OCI-LY7 (cell line): ENCODE measurements at regions not wholly inside any gene's neighbourhood (a gene's known extent, or its start where the extent isn't known, plus 50 kb on each side); places are given as distances from the start of the nearest gene placed in this dataset.

ENCODE experiments used
- BruUV-seq: library from RNA; stranded (reverse); fragments of 400-500 nt; replicated peaks from 2 replicates; lab custom pipeline; 2021; lab: Mats Ljungman, UMichigan
- CTCF ChIA-PET: fragments of 300-600 bp; sonication (Branson Sonifier 250); formaldehyde crosslinking; loops from one replicate; lab custom pipeline; 2022; ENCODE audit warnings: antibody characterized with exemption; ENCODE audit not compliant: unreplicated experiment; lab: Charles Lee
- POLR2A ChIA-PET: fragments of 300-600 bp; sonication (Branson Sonifier 250); formaldehyde crosslinking; loops from one replicate; lab custom pipeline; 2022; ENCODE audit warnings: antibody characterized with exemption; lab: Charles Lee
- DNase-seq: peaks from one replicate; pipeline ENCODE4 v3.0.0-alpha.2; 2015; ENCODE audit warnings: low spot score
- H2AFZ ChIP-seq: fragments of 200-600 bp; sonication (generic), shearing (Covaris generic); 2 replicates; pipeline ENCODE4 v1.6.1; 2014; ENCODE audit warnings: mild to moderate bottlenecking, antibody characterized with exemption, low read length, moderate library complexity
- H3K27ac ChIP-seq: fragments of 200-600 bp; sonication (generic); 2 replicates; pipeline ENCODE4 v1.5.1; 2014; ENCODE audit warnings: mixed run types, low read depth, mild to moderate bottlenecking, moderate library complexity, low read length, inconsistent platforms; ENCODE audit not compliant: poor library complexity, severe bottlenecking
- H3K36me3 ChIP-seq: fragments of 200-600 bp; sonication (generic); 2 replicates; pipeline ENCODE4 v1.6.1; 2014; ENCODE audit warnings: mild to moderate bottlenecking, antibody characterized with exemption, low read length, moderate library complexity, mixed read lengths; ENCODE audit not compliant: insufficient read depth
- H3K4me1 ChIP-seq: fragments of 200-600 bp; sonication (generic); 2 replicates; pipeline ENCODE4 v1.5.1; 2014; ENCODE audit warnings: mild to moderate bottlenecking, low read length; ENCODE audit not compliant: insufficient read depth, poor library complexity, severe bottlenecking
- H3K4me2 ChIP-seq: fragments of 200-600 bp; sonication (generic); 2 replicates; pipeline ENCODE4 v1.6.1; 2014; ENCODE audit warnings: mild to moderate bottlenecking, low read length
- H3K4me3 ChIP-seq: fragments of 200-600 bp; sonication (generic); 2 replicates; pipeline ENCODE4 v1.5.1; 2014; ENCODE audit warnings: mild to moderate bottlenecking, low read depth, low read length; ENCODE audit not compliant: poor library complexity, severe bottlenecking
- H3K79me2 ChIP-seq: fragments of 200-600 bp; sonication (generic); 2 replicates; pipeline ENCODE4 v1.6.1; 2016; ENCODE audit warnings: low read depth, mild to moderate bottlenecking, low read length, moderate library complexity, mixed read lengths; ENCODE audit not compliant: insufficient read depth
- H3K9me2 ChIP-seq: fragments of 200-600 bp; sonication (generic); 2 replicates; pipeline ENCODE4 v1.6.1; 2016; ENCODE audit warnings: mild to moderate bottlenecking, low read length, mixed read lengths; ENCODE audit not compliant: insufficient read depth
- H3K9me3 ChIP-seq: fragments of 200-600 bp; sonication (generic); 2 replicates; pipeline ENCODE4 v1.6.1; 2014; ENCODE audit warnings: mild to moderate bottlenecking, mixed run types, low read length, mixed read lengths
- H4K20me1 ChIP-seq: fragments of 200-600 bp; sonication (generic); 2 replicates; pipeline ENCODE4 v1.6.1; 2014; ENCODE audit warnings: mild to moderate bottlenecking, antibody characterized with exemption, low read length, moderate library complexity, mixed read lengths; ENCODE audit not compliant: insufficient read depth
- EZH2phosphoT487 ChIP-seq: fragments of 200-600 bp; sonication (generic); IDR thresholded peaks from 2 replicates; pipeline ENCODE4 v1.6.1; 2018; ENCODE audit warnings: low read depth, borderline replicate concordance, mild to moderate bottlenecking, mixed run types, antibody characterized with exemption, low read length, moderate library complexity, mixed read lengths
- intact Hi-C: fragments of 100-400 bp; cut with micrococcal nuclease; formaldehyde crosslinking; loops from one replicate; pipeline ENCODE4 v1.10.0; 2022; ENCODE audit not compliant: unreplicated experiment
- TF ChIP-seq, protein P1 (sequence below): fragments of 200-600 bp; sonication (generic); conservative IDR thresholded peaks from 2 replicates; pipeline ENCODE4 v1.5.1; 2014; ENCODE audit warnings: mild to moderate bottlenecking, antibody characterized with exemption, low read length, moderate library complexity, mixed read lengths

DNA sequence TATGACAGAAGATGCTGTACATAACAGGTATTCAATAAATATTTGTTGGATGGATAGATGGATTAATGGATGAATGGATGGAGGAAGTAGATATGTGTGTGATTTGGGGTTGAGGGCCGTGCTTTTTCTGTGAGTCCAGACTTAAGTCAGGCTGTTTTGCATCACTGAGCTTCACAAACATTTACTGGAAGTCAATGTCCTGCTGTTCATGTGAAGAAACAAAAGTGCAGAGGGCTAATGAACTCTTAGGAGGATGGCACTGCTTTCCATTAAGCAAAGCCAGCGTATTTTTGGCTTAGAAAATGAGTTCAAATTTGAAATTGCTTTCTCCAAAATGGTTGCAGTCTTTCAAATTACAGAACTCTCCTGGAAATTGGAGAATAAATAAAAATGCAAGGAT is 260.6 kb upstream of the SASH1 start:
- BruUV-seq = no TSS peak
- Histone ChIP-seq H3K4me3 (no peak overlapping the region), H3K9me2 (no peaks in the 10 kb centered on the region), H4K20me1 (no peaks in the 10 kb centered on the region), H3K36me3 (no peaks in the 10 kb centered on the region), H3K4me2 (no peak overlapping the region), H3K9me3 (no peaks in the 10 kb centered on the region), H3K4me1 (no peaks in the 10 kb centered on the region), H2AFZ (no peak overlapping the region), H3K27ac (no peak overlapping the region), H3K79me2 (no peaks in the 10 kb centered on the region)
- TF ChIP-seq, protein P1, sequence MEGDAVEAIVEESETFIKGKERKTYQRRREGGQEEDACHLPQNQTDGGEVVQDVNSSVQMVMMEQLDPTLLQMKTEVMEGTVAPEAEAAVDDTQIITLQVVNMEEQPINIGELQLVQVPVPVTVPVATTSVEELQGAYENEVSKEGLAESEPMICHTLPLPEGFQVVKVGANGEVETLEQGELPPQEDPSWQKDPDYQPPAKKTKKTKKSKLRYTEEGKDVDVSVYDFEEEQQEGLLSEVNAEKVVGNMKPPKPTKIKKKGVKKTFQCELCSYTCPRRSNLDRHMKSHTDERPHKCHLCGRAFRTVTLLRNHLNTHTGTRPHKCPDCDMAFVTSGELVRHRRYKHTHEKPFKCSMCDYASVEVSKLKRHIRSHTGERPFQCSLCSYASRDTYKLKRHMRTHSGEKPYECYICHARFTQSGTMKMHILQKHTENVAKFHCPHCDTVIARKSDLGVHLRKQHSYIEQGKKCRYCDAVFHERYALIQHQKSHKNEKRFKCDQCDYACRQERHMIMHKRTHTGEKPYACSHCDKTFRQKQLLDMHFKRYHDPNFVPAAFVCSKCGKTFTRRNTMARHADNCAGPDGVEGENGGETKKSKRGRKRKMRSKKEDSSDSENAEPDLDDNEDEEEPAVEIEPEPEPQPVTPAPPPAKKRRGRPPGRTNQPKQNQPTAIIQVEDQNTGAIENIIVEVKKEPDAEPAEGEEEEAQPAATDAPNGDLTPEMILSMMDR = no peak
- ChIA-PET CTCF (no interaction called here), POLR2A (interaction anchor here (1.1 kb wide), 1 partner anchor 9 kb away, joined by 3 read pairs; no protein-coding TSS in a partner anchor)
- no peak for DNase-seq
- intact Hi-C loops = no loop called here

DNA sequence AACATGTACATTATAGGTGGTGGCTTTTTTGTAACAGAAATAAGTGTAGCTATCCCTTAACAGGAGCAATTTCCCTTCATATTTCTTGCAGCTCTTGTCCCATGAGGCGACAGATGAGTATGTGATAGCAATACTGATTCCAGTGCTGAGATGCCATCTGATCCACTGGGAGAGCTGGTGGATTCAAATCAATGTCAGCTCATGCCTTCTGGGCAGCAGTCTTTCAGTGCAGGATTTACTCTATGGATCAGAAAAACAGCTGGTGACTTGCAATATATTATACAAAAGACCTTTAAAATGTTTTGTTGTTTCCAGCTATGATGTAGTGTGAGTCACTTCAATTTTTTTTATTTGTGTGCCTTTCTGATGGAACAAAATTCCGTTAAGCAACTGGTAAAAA is 259.9 kb upstream of the SASH1 start:
- BruUV-seq = no TSS peak
- no peaks in the 10 kb centered on the region for H3K79me2 ChIP-seq
- intact Hi-C loops = no loop called here
- no peaks in the 10 kb centered on the region for H3K9me2 ChIP-seq
- H3K4me1 ChIP-seq = no peaks in the 10 kb centered on the region
- no peak overlapping the region for H3K27ac ChIP-seq
- no peaks in the 10 kb centered on the region for H3K36me3 ChIP-seq
- ChIA-PET POLR2A (no interaction called here), CTCF (no interaction called here)
- no peaks in the 10 kb centered on the region for H4K20me1 ChIP-seq
- H3K4me2 ChIP-seq = no peak overlapping the region
- H2AFZ ChIP-seq = no peak overlapping the region
- H3K9me3 ChIP-seq = no peaks in the 10 kb centered on the region
- H3K4me3 ChIP-seq = no peak overlapping the region
- TF ChIP-seq, protein P1 = no peak
- no peak for TF ChIP-seq EZH2phosphoT487
- DNase-seq = no peak

DNA sequence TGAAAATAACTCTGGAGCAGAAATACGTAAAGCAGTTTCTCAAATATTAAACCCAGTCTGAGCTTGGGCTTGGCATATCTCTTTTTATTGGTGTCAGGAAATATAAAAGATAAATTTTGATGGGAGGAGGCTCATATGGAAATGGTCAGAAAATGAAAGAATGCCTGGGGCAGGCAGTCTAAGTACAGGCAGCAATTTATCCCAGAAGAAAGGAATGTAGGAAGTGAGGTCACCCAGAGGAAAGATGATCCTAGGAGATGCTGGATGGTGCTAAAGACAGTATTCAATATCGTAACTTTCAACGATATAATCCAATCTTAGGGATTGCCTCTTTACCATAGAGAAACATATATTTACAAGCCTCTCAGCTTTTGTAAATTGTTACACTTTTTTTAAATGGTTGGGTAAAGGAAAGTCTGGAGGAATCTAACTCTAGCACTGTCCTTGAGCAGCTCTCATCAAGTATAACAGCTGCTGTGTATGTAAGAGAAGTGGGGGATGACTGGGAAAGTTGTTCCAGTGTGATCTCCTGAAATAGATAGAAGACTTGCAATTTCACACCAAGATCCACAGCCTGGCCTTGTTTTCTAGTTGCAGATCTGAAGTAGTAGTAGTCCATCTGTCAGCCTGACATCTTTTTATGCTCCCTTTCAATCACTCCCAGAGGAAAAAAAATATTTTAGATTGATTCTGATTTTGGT is 256.9 kb upstream of the SASH1 start:
- no TSS peak for BruUV-seq
- intact Hi-C loops = no loop called here
- Histone ChIP-seq H3K9me2 (no peaks in the 10 kb centered on the region), H3K4me1 (no peaks in the 10 kb centered on the region), H3K27ac (no peak overlapping the region), H2AFZ (no peak overlapping the region), H3K79me2 (no peaks in the 10 kb centered on the region), H4K20me1 (no peaks in the 10 kb centered on the region), H3K4me2 (no peak overlapping the region), H3K9me3 (no peaks in the 10 kb centered on the region), H3K36me3 (no peaks in the 10 kb centered on the region), H3K4me3 (no peak overlapping the region)
- no peak for TF ChIP-seq EZH2phosphoT487
- TF ChIP-seq, protein P1 = no peak
- ChIA-PET CTCF (no interaction called here), POLR2A (no interaction called here)
- no peak for DNase-seq
